ENCODE measurements at regions not wholly inside any gene's neighbourhood (a gene's known extent, or its start where the extent isn't known, plus 50 kb on each side); places are given as distances from the start of the nearest gene placed in this dataset.

- no peaks in the 10 kb centered on the region for H3K36me3 ChIP-seq (ENCODE audit: control insufficient read depth, insufficient read depth, low read length)
- no peak overlapping the region for H3K4me3 ChIP-seq (ENCODE audit: low read depth in 2 of 2, low read length in 2 of 2)
- POLR2A ChIA-PET, result no interaction called here
- no peak for TF ChIP-seq TCF7L2 (IDR thresholded peaks at IDR 0.05; ENCODE audit: low read depth, low read length)
- TF ChIP-seq POLR2AphosphoS5 (IDR thresholded peaks at IDR 0.05; ENCODE audit: low read depth, low read length), result no peak
- no peak for TF ChIP-seq CTCF (IDR thresholded peaks at IDR 0.05)
- TF ChIP-seq, protein P1, sequence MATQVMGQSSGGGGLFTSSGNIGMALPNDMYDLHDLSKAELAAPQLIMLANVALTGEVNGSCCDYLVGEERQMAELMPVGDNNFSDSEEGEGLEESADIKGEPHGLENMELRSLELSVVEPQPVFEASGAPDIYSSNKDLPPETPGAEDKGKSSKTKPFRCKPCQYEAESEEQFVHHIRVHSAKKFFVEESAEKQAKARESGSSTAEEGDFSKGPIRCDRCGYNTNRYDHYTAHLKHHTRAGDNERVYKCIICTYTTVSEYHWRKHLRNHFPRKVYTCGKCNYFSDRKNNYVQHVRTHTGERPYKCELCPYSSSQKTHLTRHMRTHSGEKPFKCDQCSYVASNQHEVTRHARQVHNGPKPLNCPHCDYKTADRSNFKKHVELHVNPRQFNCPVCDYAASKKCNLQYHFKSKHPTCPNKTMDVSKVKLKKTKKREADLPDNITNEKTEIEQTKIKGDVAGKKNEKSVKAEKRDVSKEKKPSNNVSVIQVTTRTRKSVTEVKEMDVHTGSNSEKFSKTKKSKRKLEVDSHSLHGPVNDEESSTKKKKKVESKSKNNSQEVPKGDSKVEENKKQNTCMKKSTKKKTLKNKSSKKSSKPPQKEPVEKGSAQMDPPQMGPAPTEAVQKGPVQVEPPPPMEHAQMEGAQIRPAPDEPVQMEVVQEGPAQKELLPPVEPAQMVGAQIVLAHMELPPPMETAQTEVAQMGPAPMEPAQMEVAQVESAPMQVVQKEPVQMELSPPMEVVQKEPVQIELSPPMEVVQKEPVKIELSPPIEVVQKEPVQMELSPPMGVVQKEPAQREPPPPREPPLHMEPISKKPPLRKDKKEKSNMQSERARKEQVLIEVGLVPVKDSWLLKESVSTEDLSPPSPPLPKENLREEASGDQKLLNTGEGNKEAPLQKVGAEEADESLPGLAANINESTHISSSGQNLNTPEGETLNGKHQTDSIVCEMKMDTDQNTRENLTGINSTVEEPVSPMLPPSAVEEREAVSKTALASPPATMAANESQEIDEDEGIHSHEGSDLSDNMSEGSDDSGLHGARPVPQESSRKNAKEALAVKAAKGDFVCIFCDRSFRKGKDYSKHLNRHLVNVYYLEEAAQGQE (IDR thresholded peaks at IDR 0.05; ENCODE audit: insufficient read depth in 1 of 2, low read depth in 2 of 2, low read length in 1 of 2), result no peak
- no peak for TF ChIP-seq SIN3A (IDR thresholded peaks at IDR 0.05; ENCODE audit: borderline replicate concordance, insufficient read depth, low read depth, low read length)
- no peak for DNase-seq (ENCODE audit: low read depth, low spot score)
- no peak for ATAC-seq
- CTCF ChIA-PET, result no interaction called here
- H3K9me3 ChIP-seq (ENCODE audit: control insufficient read depth, insufficient read depth, low read depth, low read length), result no peaks in the 10 kb centered on the region
- H3K27me3 ChIP-seq (ENCODE audit: control insufficient read depth, insufficient read depth, low read length), result no peaks in the 10 kb centered on the region
- intact Hi-C loops (cut with micrococcal nuclease; ENCODE audit: unreplicated experiment) (no loop called here), in situ Hi-C loops (cut with HindIII; ENCODE audit: low pct_unique_long_range_greater_than_20kb, low sequenced_read_pairs) (no loop called here)
- BruUV-seq (replicated peaks), result no TSS peak
- H3K4me1 ChIP-seq (ENCODE audit: control insufficient read depth, insufficient read depth, low read length), result no peaks in the 10 kb centered on the region
- H3K27ac ChIP-seq (ENCODE audit: low read length), result no peak overlapping the region
These were observed 730.9 kb upstream of the TYRP1 start for GRCh38 chr9:11962327-11962726.

- BruUV-seq (replicated peaks), result no TSS peak
These were observed 726.4 kb upstream of the TYRP1 start for GRCh38 chr9:11966786-11967185.

More at GRCh38 chr9:11966786-11967185, 726.4 kb upstream of the TYRP1 start:
- ChIA-PET CTCF (no interaction called here), POLR2A (no interaction called here)
- in situ Hi-C loops (cut with HindIII; ENCODE audit: low pct_unique_long_range_greater_than_20kb, low sequenced_read_pairs) (no loop called here), intact Hi-C loops (cut with micrococcal nuclease; ENCODE audit: unreplicated experiment) (no loop called here)
- no peaks in the 10 kb centered on the region for H3K9me3 ChIP-seq (ENCODE audit: control insufficient read depth, insufficient read depth, low read depth, low read length)
- DNase-seq (ENCODE audit: low read depth, low spot score), result no peak
- H3K27me3 ChIP-seq (ENCODE audit: control insufficient read depth, insufficient read depth, low read length), result no peaks in the 10 kb centered on the region
- no peak for ATAC-seq
- no peak for TF ChIP-seq POLR2AphosphoS5 (IDR thresholded peaks at IDR 0.05; ENCODE audit: low read depth, low read length)
- TF ChIP-seq, protein P1 (IDR thresholded peaks at IDR 0.05; ENCODE audit: insufficient read depth in 1 of 2, low read depth in 2 of 2, low read length in 1 of 2), result no peak
- TF ChIP-seq SIN3A (IDR thresholded peaks at IDR 0.05; ENCODE audit: borderline replicate concordance, insufficient read depth, low read depth, low read length), result no peak
- H3K4me1 ChIP-seq (ENCODE audit: control insufficient read depth, insufficient read depth, low read length), result no peaks in the 10 kb centered on the region
- H3K36me3 ChIP-seq (ENCODE audit: control insufficient read depth, insufficient read depth, low read length), result no peaks in the 10 kb centered on the region
- no peak overlapping the region for H3K4me3 ChIP-seq (ENCODE audit: low read depth in 2 of 2, low read length in 2 of 2)
- no peak overlapping the region for H3K27ac ChIP-seq (ENCODE audit: low read length)

Data from Panc1 (cell line).